CD8-positive, alpha-beta memory T cell (primary cell): ENCODE measurements at regions not wholly inside any gene's neighbourhood (a gene's known extent, or its start where the extent isn't known, plus 50 kb on each side); places are given as distances from the start of the nearest gene placed in this dataset.

Experiments
- CTCF ChIA-PET: fragments of 350-600 bp; sonication (Branson Sonifier 250); formaldehyde crosslinking; loops from one replicate; lab custom pipeline; 2021; ENCODE audit warnings: antibody characterized with exemption; lab: Charles Lee
- POLR2A ChIA-PET: fragments of 350-600 bp; sonication (Branson Sonifier 250); formaldehyde crosslinking; loops from one replicate; lab custom pipeline; 2021; ENCODE audit warnings: antibody characterized with exemption; lab: Charles Lee
- DNase-seq, 5 donors: peaks; one replicate each; pipeline versions ENCODE4 v3.0.0 to v3.0.0-alpha.2; 2020 to 2022; ENCODE audit warnings: mixed read lengths in 1 of 5
- H3K27ac ChIP-seq: one replicate; pipeline ENCODE4 v1.7.0; 2013; ENCODE audit warnings: low read depth, mild to moderate bottlenecking, low read length, moderate library complexity
- H3K27me3 ChIP-seq: 2 replicates; pipeline ENCODE4 v1.7.0; 2013; ENCODE audit warnings: low read length, mild to moderate bottlenecking; ENCODE audit not compliant: insufficient read depth, poor library complexity, severe bottlenecking
- H3K36me3 ChIP-seq: 2 replicates; pipeline ENCODE4 v1.7.0; 2013; ENCODE audit warnings: mild to moderate bottlenecking, low read length, moderate library complexity; ENCODE audit not compliant: insufficient read depth
- H3K4me1 ChIP-seq: 2 replicates; pipeline ENCODE4 v1.7.0; 2013; ENCODE audit warnings: mild to moderate bottlenecking, low read length, moderate library complexity; ENCODE audit not compliant: insufficient read depth
- H3K4me3 ChIP-seq: 2 replicates; pipeline ENCODE4 v1.7.0; 2013; ENCODE audit warnings: mild to moderate bottlenecking, low read length
- H3K9me3 ChIP-seq: 2 replicates; pipeline ENCODE4 v1.7.0; 2013; ENCODE audit warnings: mild to moderate bottlenecking, low read length
- H3K27ac Mint-ChIP-seq, 8 donors: one replicate each; pipeline ENCODE4 v1.8.0; 2020 to 2021; ENCODE audit warnings: mixed read lengths in 8 of 8, mild to moderate bottlenecking in 6 of 8, inconsistent platforms in 3 of 8, moderate library complexity in 3 of 8
- H3K27me3 Mint-ChIP-seq, 2 donors: one replicate each; pipeline ENCODE4 v1.8.0; 2020 to 2021; ENCODE audit warnings: mixed read lengths in 2 of 2, mild to moderate bottlenecking in 1 of 2, moderate library complexity in 1 of 2
- H3K36me3 Mint-ChIP-seq, 3 donors: one replicate each; pipeline ENCODE4 v1.8.0; 2020 to 2021; ENCODE audit warnings: mixed read lengths in 3 of 3, inconsistent platforms in 1 of 3, mild to moderate bottlenecking in 1 of 3
- H3K4me1 Mint-ChIP-seq, 3 donors: one replicate each; pipeline ENCODE4 v1.8.0; 2020 to 2021; ENCODE audit warnings: mixed read lengths in 3 of 3, inconsistent platforms in 1 of 3, mild to moderate bottlenecking in 1 of 3
- H3K4me3 Mint-ChIP-seq, 7 donors: one replicate each; pipeline ENCODE4 v1.8.0; 2020 to 2021; ENCODE audit warnings: mixed read lengths in 7 of 7, mild to moderate bottlenecking in 6 of 7, moderate library complexity in 4 of 7, inconsistent platforms in 2 of 7
- H3K9me3 Mint-ChIP-seq, 5 donors: one replicate each; pipeline ENCODE4 v1.8.0; 2020 to 2022; ENCODE audit warnings: mixed read lengths in 5 of 5, mild to moderate bottlenecking in 3 of 5, moderate library complexity in 2 of 5, inconsistent platforms in 1 of 5

DNA sequence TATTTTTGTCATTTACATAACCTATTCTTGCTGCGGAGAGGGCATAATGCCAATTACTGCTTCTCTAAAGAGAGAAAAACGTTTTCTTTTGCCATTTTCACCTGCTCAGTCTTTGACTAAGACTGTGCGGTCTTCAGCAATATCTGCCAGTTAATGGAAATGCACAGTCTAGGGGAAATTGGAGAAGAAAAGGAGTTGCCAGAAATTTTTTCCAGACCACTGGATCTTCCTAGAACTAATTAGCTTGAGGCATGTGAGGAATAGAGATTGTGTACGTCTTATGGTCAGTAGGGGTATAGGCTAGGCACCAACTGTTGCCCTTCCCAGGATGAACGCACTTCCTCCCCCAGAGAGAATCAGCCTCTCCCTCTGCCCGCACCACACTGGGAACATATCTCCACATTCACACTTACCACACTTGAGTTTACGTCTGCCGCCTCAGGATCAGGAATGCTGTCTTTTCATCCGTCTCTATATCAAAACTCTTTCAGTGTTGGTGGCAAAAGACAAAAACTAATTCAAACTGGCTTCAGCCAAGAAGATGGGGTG lies 67.9 kb upstream of the E2F3 start:
- H3K9me3 ChIP-seq, result no peaks in the 10 kb centered on the region
- no peak for DNase-seq
- POLR2A ChIA-PET, result no interaction called here

DNA sequence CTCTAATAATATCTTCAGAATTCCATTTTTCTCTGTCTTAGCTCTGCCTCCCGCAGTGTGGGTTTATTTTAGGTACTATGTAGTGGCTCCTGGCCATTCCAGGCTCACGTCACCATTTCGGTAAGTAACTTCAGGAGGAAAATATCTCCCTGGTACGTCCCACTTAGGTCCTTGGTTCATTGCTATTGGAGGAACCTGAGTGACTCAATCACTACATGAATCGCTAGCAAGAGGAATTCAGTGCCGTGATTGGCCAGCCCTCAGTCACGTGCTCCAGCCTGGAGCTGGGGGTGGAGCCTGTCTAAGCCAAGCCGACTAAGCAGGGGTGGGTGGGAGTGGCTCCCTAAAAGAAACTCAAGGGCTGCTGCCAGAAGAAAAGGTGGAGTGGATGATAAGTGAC lies 67.3 kb upstream of the E2F3 start:
- H3K4me3 ChIP-seq, result no peak overlapping the region
- DNase-seq, result no peak
- no peaks in the 10 kb centered on the region for H3K9me3 ChIP-seq
- CTCF ChIA-PET, result interaction anchor here (3.5 kb wide), 1 partner anchor 14 kb away, joined by 11 read pairs; no protein-coding TSS in a partner anchor
- no peak overlapping the region for H3K27ac ChIP-seq
- H3K27me3 ChIP-seq, result no peaks in the 10 kb centered on the region
- H3K36me3 ChIP-seq, result no peaks in the 10 kb centered on the region
- Mint-ChIP-seq H3K27ac (no peak overlapping the region), H3K4me1 (peaks cover 22 to 31% (median 30%) of the 10 kb centered on the region in 3 donors), H3K36me3 (peaks cover 0 to 4% (median 0%) of the 10 kb centered on the region in 3 donors), H3K9me3 (no peaks in the 10 kb centered on the region), H3K27me3 (peaks cover 0 to 3% of the 10 kb centered on the region in 2 donors), H3K4me3 (peak overlapping the region in 1 of 7 donors; percentile 8)
- H3K4me1 ChIP-seq, result peaks cover 17% of the 10 kb centered on the region
- POLR2A ChIA-PET, result interaction anchor here (0.5 kb wide), 1 partner anchor 9 kb away, joined by 4 read pairs; no protein-coding TSS in a partner anchor

More for the DNA sequence above, 67.9 kb upstream of the E2F3 start:
- H3K4me3 Mint-ChIP-seq, result no peak overlapping the region
- CTCF ChIA-PET, result interaction anchor here (3.5 kb wide), 1 partner anchor 13 kb away, joined by 11 read pairs; no protein-coding TSS in a partner anchor
- Histone ChIP-seq H3K27me3 (no peaks in the 10 kb centered on the region), H3K27ac (no peak overlapping the region), H3K4me3 (no peak overlapping the region), H3K4me1 (peaks cover 17% of the 10 kb centered on the region), H3K36me3 (no peaks in the 10 kb centered on the region)
- H3K36me3 Mint-ChIP-seq, result peaks cover 0 to 4% (median 3%) of the 10 kb centered on the region in 3 donors
- H3K4me1 Mint-ChIP-seq, result peaks cover 22 to 31% (median 30%) of the 10 kb centered on the region in 3 donors
- H3K27ac Mint-ChIP-seq, result no peak overlapping the region
- peaks cover 0 to 3% of the 10 kb centered on the region in 2 donors for H3K27me3 Mint-ChIP-seq
- H3K9me3 Mint-ChIP-seq, result peaks cover 0 to under 1% (median 0%) of the 10 kb centered on the region in 5 donors

DNA sequence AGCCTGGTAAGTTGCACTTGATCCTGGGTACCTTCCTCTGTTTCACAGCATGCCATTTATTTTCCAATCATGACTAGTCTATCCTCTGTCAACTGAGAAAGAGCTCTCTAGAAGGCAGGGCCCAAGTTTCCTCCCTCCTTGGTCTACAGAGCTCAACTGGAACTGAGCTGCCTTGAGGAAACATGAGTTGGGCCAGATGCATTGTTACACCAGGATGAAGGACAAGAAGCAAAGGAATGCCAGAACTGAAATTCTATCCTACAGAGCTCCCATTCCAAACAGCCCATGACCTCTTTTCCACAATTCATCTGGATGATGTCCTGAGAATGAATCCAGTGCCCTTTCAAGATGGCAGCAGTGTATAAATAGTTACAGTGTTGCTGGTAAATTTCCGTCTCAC lies 66.7 kb upstream of the E2F3 start:
- POLR2A ChIA-PET, result interaction anchor here (0.5 to 1.6 kb wide), 2 partner anchors 10 to 15 kb away, joined by 3 to 4 read pairs; no protein-coding TSS in a partner anchor
- peak overlapping the region in 1 of 7 donors; percentile 3 for H3K4me3 Mint-ChIP-seq

DNA sequence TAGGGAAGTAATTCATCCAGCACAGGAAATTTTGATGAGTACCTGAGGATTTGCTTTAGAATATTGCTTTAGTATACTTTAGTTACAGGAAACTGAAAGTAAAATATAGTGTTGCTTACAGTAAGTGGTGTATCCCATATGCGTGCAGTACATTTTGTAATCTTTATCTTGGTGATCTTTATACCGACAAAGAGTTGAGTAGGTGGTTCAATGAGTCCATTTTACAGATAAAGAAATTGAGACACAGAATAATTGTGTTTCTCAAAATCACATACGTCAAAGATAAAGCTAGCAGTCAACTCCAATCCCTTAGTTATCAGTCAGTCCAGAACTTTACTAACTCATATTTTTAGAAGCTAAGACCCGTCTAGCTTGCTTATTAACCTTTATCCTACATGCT lies 65.8 kb upstream of the E2F3 start:
- Mint-ChIP-seq H3K4me3 (peak overlapping the region; percentile 56 to 89 (median 79)), H3K4me1 (peaks cover 24 to 31% (median 30%) of the 10 kb centered on the region in 3 donors), H3K27ac (peak overlapping the region; percentile 6 to 88 (median 74)), H3K36me3 (peaks cover 0 to 12% (median 0%) of the 10 kb centered on the region in 3 donors), H3K27me3 (no peaks in the 10 kb centered on the region), H3K9me3 (no peaks in the 10 kb centered on the region)
- DNase-seq, result peak in 1 of 5 donors; percentile 9
- H3K27ac ChIP-seq, result no peak overlapping the region
- H3K4me3 ChIP-seq, result peak overlapping the region; percentile 37
- H3K27me3 ChIP-seq, result no peaks in the 10 kb centered on the region
- H3K4me1 ChIP-seq, result peaks cover 17% of the 10 kb centered on the region
- H3K36me3 ChIP-seq, result no peaks in the 10 kb centered on the region
- CTCF ChIA-PET, result interaction anchor here (0.7 to 1.6 kb wide), 4 partner anchors 21 to 31 kb away, joined by 3 read pairs; no protein-coding TSS in a partner anchor
- no peaks in the 10 kb centered on the region for H3K9me3 ChIP-seq
- POLR2A ChIA-PET, result interaction anchor here (1.0 to 1.6 kb wide), 4 partner anchors 16 to 69 kb away, joined by 3 to 6 read pairs (median 4); no protein-coding TSS in a partner anchor

More for the DNA sequence above, 66.7 kb upstream of the E2F3 start:
- peaks cover 0 to 9% (median 0%) of the 10 kb centered on the region in 3 donors for H3K36me3 Mint-ChIP-seq
- H3K4me1 Mint-ChIP-seq, result peaks cover 22 to 31% (median 30%) of the 10 kb centered on the region in 3 donors
- no peak overlapping the region for H3K27ac Mint-ChIP-seq
- no peak for DNase-seq
- no peaks in the 10 kb centered on the region for H3K9me3 Mint-ChIP-seq
- Histone ChIP-seq H3K4me3 (no peak overlapping the region), H3K36me3 (no peaks in the 10 kb centered on the region), H3K4me1 (peaks cover 17% of the 10 kb centered on the region), H3K27me3 (no peaks in the 10 kb centered on the region), H3K27ac (no peak overlapping the region), H3K9me3 (no peaks in the 10 kb centered on the region)
- H3K27me3 Mint-ChIP-seq, result peaks cover 0 to 1% of the 10 kb centered on the region in 2 donors
- CTCF ChIA-PET, result interaction anchor here (1.3 to 1.6 kb wide), 2 partner anchors 22 to 32 kb away, joined by 3 read pairs; no protein-coding TSS in a partner anchor

GRCh38 chr6:20338156-20338555 lies 63.5 kb upstream of the E2F3 start:
- POLR2A ChIA-PET, result interaction anchor here (1.0 kb wide), 1 partner anchor 41 kb away, joined by 3 read pairs; no protein-coding TSS in a partner anchor

DNA sequence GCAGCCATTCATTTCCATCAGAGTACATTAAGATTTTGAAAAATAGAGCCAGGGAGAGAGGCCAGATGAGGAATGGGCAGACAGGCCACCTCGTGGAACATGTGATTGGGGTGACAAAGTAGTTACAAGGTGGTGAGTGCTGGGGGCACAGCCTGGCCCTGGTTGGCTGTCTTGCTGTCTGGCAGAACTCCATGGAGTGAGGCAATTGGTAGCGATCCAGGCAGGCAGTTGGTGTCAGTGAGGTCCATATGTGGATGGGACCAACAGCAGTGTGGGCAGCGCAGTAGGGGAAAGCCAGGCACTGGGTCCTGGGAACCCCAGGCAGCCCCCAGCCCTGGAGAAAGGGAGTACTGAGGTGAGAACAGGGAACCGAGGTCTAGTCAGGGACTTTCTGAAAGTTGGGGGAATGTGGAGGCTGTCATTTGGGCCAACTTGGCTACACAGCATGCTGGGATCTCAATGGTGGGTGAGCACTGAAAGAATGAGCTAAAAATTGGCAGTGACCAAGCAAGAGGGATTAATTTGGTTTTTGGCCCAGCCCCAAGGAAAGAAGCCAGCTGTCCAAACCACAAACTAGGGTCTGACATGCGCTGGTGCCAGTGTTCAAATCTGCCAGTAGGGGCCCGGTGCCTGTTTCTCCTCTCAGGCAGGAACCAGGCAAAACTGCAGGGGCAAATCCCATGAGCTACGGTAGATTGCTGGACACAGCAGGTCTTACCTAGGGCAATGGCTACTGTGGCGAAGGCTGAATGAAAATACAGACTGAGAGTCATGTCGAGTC lies 61.4 kb upstream of the E2F3 start:
- Histone ChIP-seq H3K4me1 (peaks cover 15% of the 10 kb centered on the region), H3K9me3 (no peaks in the 10 kb centered on the region), H3K27ac (no peak overlapping the region), H3K4me3 (no peak overlapping the region), H3K36me3 (no peaks in the 10 kb centered on the region), H3K27me3 (no peaks in the 10 kb centered on the region)
- Mint-ChIP-seq H3K9me3 (no peaks in the 10 kb centered on the region), H3K4me3 (no peak overlapping the region), H3K36me3 (peaks cover 0 to 12% (median 2%) of the 10 kb centered on the region in 3 donors), H3K4me1 (peaks cover 35 to 41% (median 35%) of the 10 kb centered on the region in 3 donors), H3K27ac (peak overlapping the region in 1 of 8 donors; percentile 1), H3K27me3 (no peaks in the 10 kb centered on the region)
- CTCF ChIA-PET, result interaction anchor here (1.2 kb wide), 1 partner anchor 21 kb away, joined by 3 read pairs; no protein-coding TSS in a partner anchor
- POLR2A ChIA-PET, result no interaction called here
- no peak for DNase-seq

More at GRCh38 chr6:20338156-20338555, 63.5 kb upstream of the E2F3 start:
- H3K9me3 ChIP-seq, result no peaks in the 10 kb centered on the region
- Mint-ChIP-seq H3K27me3 (no peaks in the 10 kb centered on the region), H3K36me3 (peaks cover 0 to 12% (median 2%) of the 10 kb centered on the region in 3 donors), H3K4me3 (no peak overlapping the region), H3K27ac (no peak overlapping the region), H3K9me3 (no peaks in the 10 kb centered on the region), H3K4me1 (peaks cover 30 to 34% (median 33%) of the 10 kb centered on the region in 3 donors)
- H3K4me3 ChIP-seq, result no peak overlapping the region
- H3K27ac ChIP-seq, result no peak overlapping the region
- DNase-seq, result no peak
- H3K4me1 ChIP-seq, result peaks cover 17% of the 10 kb centered on the region
- CTCF ChIA-PET, result interaction anchor here (1.0 to 1.9 kb wide), 5 partner anchors 14 to 66 kb away, joined by 3 to 8 read pairs (median 4); no protein-coding TSS in a partner anchor
- no peaks in the 10 kb centered on the region for H3K27me3 ChIP-seq
- no peaks in the 10 kb centered on the region for H3K36me3 ChIP-seq

DNA sequence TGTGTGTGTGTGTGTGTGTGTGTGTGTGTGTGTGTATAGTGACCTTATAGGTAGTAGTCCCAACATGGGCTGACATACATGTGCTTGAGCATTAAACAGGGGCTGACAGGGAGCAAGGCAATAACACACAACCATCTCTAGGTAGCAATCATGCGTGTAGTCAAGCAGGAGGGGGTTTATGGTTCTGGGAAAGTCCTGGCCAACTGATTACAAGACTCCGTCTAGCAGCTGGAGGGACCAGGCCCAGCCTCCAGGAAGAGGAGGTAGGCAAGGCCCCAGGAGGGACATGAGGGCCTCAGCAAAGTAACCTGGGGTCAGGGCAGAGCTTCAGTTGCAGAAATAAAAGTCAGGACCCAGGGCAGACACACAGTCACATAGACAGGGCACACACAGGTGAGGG lies 60.6 kb upstream of the E2F3 start:
- Mint-ChIP-seq H3K9me3 (no peaks in the 10 kb centered on the region), H3K27ac (peak overlapping the region in 1 of 8 donors; percentile 3)
- POLR2A ChIA-PET, result no interaction called here

More for the DNA sequence above, 60.6 kb upstream of the E2F3 start:
- Histone ChIP-seq H3K4me1 (peaks cover 7% of the 10 kb centered on the region), H3K27me3 (no peaks in the 10 kb centered on the region), H3K4me3 (no peak overlapping the region), H3K36me3 (no peaks in the 10 kb centered on the region), H3K9me3 (no peaks in the 10 kb centered on the region), H3K27ac (no peak overlapping the region)
- no peak for DNase-seq
- peaks cover 27 to 34% (median 27%) of the 10 kb centered on the region in 3 donors for H3K4me1 Mint-ChIP-seq
- CTCF ChIA-PET, result interaction anchor here (1.2 kb wide), 1 partner anchor 22 kb away, joined by 3 read pairs; no protein-coding TSS in a partner anchor
- H3K36me3 Mint-ChIP-seq, result peaks cover 0 to 12% (median 2%) of the 10 kb centered on the region in 3 donors
- H3K27me3 Mint-ChIP-seq, result peaks cover 0 to 2% of the 10 kb centered on the region in 2 donors
- no peak overlapping the region for H3K4me3 Mint-ChIP-seq
